Stimulated activated CD4-positive, alpha-beta T cell treated with anti-CD3 and anti-CD28 coated beads, Interleukin-1b, Interleukin-23, amount 100 ng/mL, for 48 hours (primary cell): ENCODE measurements at regions not wholly inside any gene's neighbourhood (a gene's known extent, or its start where the extent isn't known, plus 50 kb on each side); places are given as distances from the start of the nearest gene placed in this dataset.

Experiments used
- DNase-seq: peaks from one replicate; pipeline ENCODE4 v3.0.0-alpha.2; 2020

- DNase-seq, result no peak
Observed at GRCh38 chr5:164560216-164560615, 1054.8 kb downstream of the MAT2B start.

GRCh38 chr5:164561933-164562872 is 1056.8 kb downstream of the MAT2B start:
- DNase-seq, result no peak

GRCh38 chr5:164563370-164563769 is 1058.0 kb downstream of the MAT2B start:
- DNase-seq, result no peak

- no peak for DNase-seq
Observed at GRCh38 chr5:164573397-164573796, 1068.0 kb downstream of the MAT2B start.

- DNase-seq, result no peak
Observed at GRCh38 chr5:164577201-164577600, 1071.8 kb downstream of the MAT2B start.

- DNase-seq, result no peak
Observed at GRCh38 chr5:164577742-164578141, 1072.3 kb downstream of the MAT2B start.

- DNase-seq, result no peak
Observed at GRCh38 chr5:164578401-164578800, 1073.0 kb downstream of the MAT2B start.

- no peak for DNase-seq
Observed at GRCh38 chr5:164578911-164579310, 1073.5 kb downstream of the MAT2B start.

GRCh38 chr5:164580155-164580554 is 1074.7 kb downstream of the MAT2B start:
- no peak for DNase-seq

- DNase-seq, result no peak
Observed at GRCh38 chr5:164581889-164582288, 1076.5 kb downstream of the MAT2B start.

- no peak for DNase-seq
Observed at GRCh38 chr5:164593982-164594381, 1088.6 kb downstream of the MAT2B start.

GRCh38 chr5:164597293-164597900 is 1092.0 kb downstream of the MAT2B start:
- no peak for DNase-seq

- no peak for DNase-seq
Observed at GRCh38 chr5:164600274-164600673, 1094.9 kb downstream of the MAT2B start.

- DNase-seq, result no peak
Observed at GRCh38 chr5:164600929-164601535, 1095.6 kb downstream of the MAT2B start.

- no peak for DNase-seq
Observed at GRCh38 chr5:164608507-164608906, 1103.1 kb downstream of the MAT2B start.

- DNase-seq, result no peak
Observed at GRCh38 chr5:164610374-164610773, 1105.0 kb downstream of the MAT2B start.

GRCh38 chr5:164614707-164615106 is 1109.3 kb downstream of the MAT2B start:
- no peak for DNase-seq

- DNase-seq, result no peak
Observed at GRCh38 chr5:164617290-164617689, 1111.9 kb downstream of the MAT2B start.

GRCh38 chr5:164627021-164627420 is 1121.6 kb downstream of the MAT2B start:
- DNase-seq, result no peak

GRCh38 chr5:164636456-164636855 is 1131.0 kb downstream of the MAT2B start:
- DNase-seq, result no peak

- DNase-seq, result no peak
Observed at GRCh38 chr5:164637931-164638521, 1132.6 kb downstream of the MAT2B start.

GRCh38 chr5:164649266-164649665 is 1143.8 kb downstream of the MAT2B start:
- no peak for DNase-seq

- DNase-seq, result no peak
Observed at GRCh38 chr5:164650427-164650826, 1145.0 kb downstream of the MAT2B start.
